Sigmoid colon (tissue), 4 donors: ENCODE measurements at regions not wholly inside any gene's neighbourhood (a gene's known extent, or its start where the extent isn't known, plus 50 kb on each side); places are given as distances from the start of the nearest gene placed in this dataset.

Experiments used
- EP300 ChIP-seq, 4 donors: sonication (generic); formaldehyde crosslinking; IDR thresholded peaks; one replicate each; pipeline ENCODE4 v1.6.1; 2017; ENCODE audit warnings: antibody characterized with exemption in 4 of 4
- POLR2A ChIP-seq, 2 donors: fragments of 450-650 bp; IDR thresholded peaks; one replicate each; pipeline ENCODE4 v1.6.1; 2016; ENCODE audit warnings: antibody characterized with exemption in 2 of 2, mild to moderate bottlenecking in 2 of 2, moderate library complexity in 2 of 2
- POLR2AphosphoS5 ChIP-seq, 4 donors: sonication (generic); formaldehyde crosslinking; IDR thresholded peaks; one replicate each; pipeline ENCODE4 v1.6.1; 2017; ENCODE audit warnings: antibody characterized with exemption in 4 of 4
- TF ChIP-seq, protein P1 (sequence below), 4 experiments: fragments of 450-650 bp in 3 of 4; fragments of 200-600 bp in 1 of 4; IDR thresholded peaks; one replicate each; pipeline ENCODE4 v1.5.1; 2016 to 2019; ENCODE audit warnings: antibody characterized with exemption in 4 of 4, mild to moderate bottlenecking in 3 of 4, moderate library complexity in 2 of 4

DNA sequence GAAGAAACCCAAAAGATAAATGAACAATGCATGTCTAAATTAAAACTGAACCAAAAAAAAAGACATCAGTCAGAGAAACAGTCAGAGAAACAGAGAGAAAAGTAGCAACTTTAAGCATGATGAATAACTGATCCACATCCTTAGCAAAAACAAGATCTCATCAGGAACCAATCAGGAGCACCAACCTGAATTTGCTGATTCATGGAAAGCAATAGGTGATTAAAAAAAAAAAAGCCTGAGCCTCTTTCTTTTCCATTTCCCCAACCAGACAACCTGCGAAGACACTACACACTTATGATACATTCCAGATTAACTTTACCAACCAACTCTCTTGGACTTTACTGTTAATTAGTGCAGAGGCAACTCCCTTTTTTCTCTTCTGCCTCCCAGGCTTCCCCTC lies 112.7 kb upstream of the TAS2R1 start:
- TF ChIP-seq, protein P1, sequence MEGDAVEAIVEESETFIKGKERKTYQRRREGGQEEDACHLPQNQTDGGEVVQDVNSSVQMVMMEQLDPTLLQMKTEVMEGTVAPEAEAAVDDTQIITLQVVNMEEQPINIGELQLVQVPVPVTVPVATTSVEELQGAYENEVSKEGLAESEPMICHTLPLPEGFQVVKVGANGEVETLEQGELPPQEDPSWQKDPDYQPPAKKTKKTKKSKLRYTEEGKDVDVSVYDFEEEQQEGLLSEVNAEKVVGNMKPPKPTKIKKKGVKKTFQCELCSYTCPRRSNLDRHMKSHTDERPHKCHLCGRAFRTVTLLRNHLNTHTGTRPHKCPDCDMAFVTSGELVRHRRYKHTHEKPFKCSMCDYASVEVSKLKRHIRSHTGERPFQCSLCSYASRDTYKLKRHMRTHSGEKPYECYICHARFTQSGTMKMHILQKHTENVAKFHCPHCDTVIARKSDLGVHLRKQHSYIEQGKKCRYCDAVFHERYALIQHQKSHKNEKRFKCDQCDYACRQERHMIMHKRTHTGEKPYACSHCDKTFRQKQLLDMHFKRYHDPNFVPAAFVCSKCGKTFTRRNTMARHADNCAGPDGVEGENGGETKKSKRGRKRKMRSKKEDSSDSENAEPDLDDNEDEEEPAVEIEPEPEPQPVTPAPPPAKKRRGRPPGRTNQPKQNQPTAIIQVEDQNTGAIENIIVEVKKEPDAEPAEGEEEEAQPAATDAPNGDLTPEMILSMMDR (IDR thresholded peaks at IDR 0.05): no peak
- no peak for TF ChIP-seq POLR2A (IDR thresholded peaks at IDR 0.05)
- no peak for TF ChIP-seq POLR2AphosphoS5 (IDR thresholded peaks at IDR 0.05)
- TF ChIP-seq EP300 (IDR thresholded peaks at IDR 0.05): no peak
